ENCODE measurements at regions not wholly inside any gene's neighbourhood (a gene's known extent, or its start where the extent isn't known, plus 50 kb on each side); places are given as distances from the start of the nearest gene placed in this dataset.

DNA sequence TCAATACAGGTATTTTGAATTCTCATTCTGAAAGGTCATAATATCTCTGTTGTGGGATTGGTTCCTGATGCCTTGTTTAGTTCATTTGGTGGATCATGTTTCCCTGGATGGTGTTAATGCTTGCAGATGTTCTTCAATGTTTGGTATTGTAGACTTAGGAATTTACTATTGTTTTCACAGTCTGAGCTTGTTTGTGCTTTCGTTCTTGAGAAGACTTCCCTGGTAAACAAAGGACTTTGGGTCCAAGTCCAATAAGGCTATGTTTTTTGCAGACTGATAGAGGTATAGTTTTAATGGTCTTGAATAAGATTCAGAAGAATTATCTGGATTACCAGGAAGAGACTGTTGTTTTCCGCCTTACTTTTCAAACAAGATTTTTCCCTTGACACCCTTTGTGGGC, 1646.3 kb downstream of the AMY1C start:
- TF ChIP-seq, protein P1, sequence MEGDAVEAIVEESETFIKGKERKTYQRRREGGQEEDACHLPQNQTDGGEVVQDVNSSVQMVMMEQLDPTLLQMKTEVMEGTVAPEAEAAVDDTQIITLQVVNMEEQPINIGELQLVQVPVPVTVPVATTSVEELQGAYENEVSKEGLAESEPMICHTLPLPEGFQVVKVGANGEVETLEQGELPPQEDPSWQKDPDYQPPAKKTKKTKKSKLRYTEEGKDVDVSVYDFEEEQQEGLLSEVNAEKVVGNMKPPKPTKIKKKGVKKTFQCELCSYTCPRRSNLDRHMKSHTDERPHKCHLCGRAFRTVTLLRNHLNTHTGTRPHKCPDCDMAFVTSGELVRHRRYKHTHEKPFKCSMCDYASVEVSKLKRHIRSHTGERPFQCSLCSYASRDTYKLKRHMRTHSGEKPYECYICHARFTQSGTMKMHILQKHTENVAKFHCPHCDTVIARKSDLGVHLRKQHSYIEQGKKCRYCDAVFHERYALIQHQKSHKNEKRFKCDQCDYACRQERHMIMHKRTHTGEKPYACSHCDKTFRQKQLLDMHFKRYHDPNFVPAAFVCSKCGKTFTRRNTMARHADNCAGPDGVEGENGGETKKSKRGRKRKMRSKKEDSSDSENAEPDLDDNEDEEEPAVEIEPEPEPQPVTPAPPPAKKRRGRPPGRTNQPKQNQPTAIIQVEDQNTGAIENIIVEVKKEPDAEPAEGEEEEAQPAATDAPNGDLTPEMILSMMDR (IDR thresholded peaks at IDR 0.05), result no peak
- no peak for TF ChIP-seq ZFX (IDR thresholded peaks at IDR 0.05; ENCODE audit: borderline replicate concordance)
